PC-3 (cell line): ENCODE measurements at regions not wholly inside any gene's neighbourhood (a gene's known extent, or its start where the extent isn't known, plus 50 kb on each side); places are given as distances from the start of the nearest gene placed in this dataset.

ENCODE experiments used
- ATAC-seq: fragments of 200-7000 bp; cut with Tn5 transposase; 2 replicates; pipeline ENCODE4 v1.9.1; 2020; ENCODE audit warnings: mild to moderate bottlenecking, moderate library complexity
- BruUV-seq: library from RNA; stranded (reverse); fragments of 400-500 nt; replicated peaks from 2 replicates; lab custom pipeline; 2021; lab: Mats Ljungman, UMichigan
- CTCF ChIA-PET: fragments of 300-600 bp; sonication (Branson Sonifier 250); formaldehyde crosslinking; loops from one replicate; lab custom pipeline; 2022; ENCODE audit warnings: antibody characterized with exemption; lab: Charles Lee
- POLR2A ChIA-PET: fragments of 300-600 bp; sonication (Branson Sonifier 250); formaldehyde crosslinking; loops from one replicate; lab custom pipeline; 2022; ENCODE audit warnings: antibody characterized with exemption; ENCODE audit not compliant: unreplicated experiment; lab: Charles Lee
- DNase-seq: peaks from one replicate; pipeline ENCODE4 v3.0.0-alpha.2; 2015
- H2AFZ ChIP-seq: fragments of 300-600 bp; sonication (generic); 2 replicates; pipeline ENCODE4 v1.6.0; 2016; ENCODE audit warnings: antibody characterized with exemption, low read length
- H3F3A ChIP-seq: fragments of 300-600 bp; sonication (generic); one replicate; pipeline ENCODE4 v1.6.0; 2017; ENCODE audit warnings: antibody characterized with exemption, low read length, control low read depth, mild to moderate bottlenecking; ENCODE audit not compliant: unreplicated experiment
- H3K27ac ChIP-seq: fragments of 300-600 bp; sonication (generic); 2 replicates; pipeline ENCODE4 v1.5.1; 2016; ENCODE audit warnings: mild to moderate bottlenecking, low read length
- H3K27me3 ChIP-seq: fragments of 300-600 bp; sonication (generic); 2 replicates; pipeline ENCODE4 v1.6.1; 2016; ENCODE audit warnings: low read length, mixed read lengths
- H3K36me3 ChIP-seq: fragments of 300-600 bp; sonication (generic); 2 replicates; pipeline ENCODE4 v1.6.1; 2016; ENCODE audit warnings: low read depth, mixed run types, low read length, mixed read lengths
- H3K4me1 ChIP-seq: fragments of 300-600 bp; sonication (generic); 2 replicates; pipeline ENCODE4 v1.5.1; 2016; ENCODE audit warnings: low read length; ENCODE audit not compliant: insufficient read depth
- H3K4me2 ChIP-seq: fragments of 300-600 bp; sonication (generic); 2 replicates; pipeline ENCODE4 v1.6.0; 2016; ENCODE audit warnings: low read length
- H3K4me3 ChIP-seq: fragments of 300-600 bp; sonication (generic); 2 replicates; pipeline ENCODE4 v1.5.1; 2016; ENCODE audit warnings: mild to moderate bottlenecking, low read length, mixed read lengths
- H3K79me2 ChIP-seq: fragments of 300-600 bp; sonication (generic); 2 replicates; pipeline ENCODE4 v1.6.1; 2017; ENCODE audit warnings: low read length, mixed read lengths
- H3K9ac ChIP-seq: fragments of 300-600 bp; sonication (generic); 2 replicates; pipeline ENCODE4 v1.6.0; 2016; ENCODE audit warnings: mild to moderate bottlenecking, low read length
- H3K9me2 ChIP-seq: fragments of 300-600 bp; sonication (generic); replicated peaks from 2 replicates; pipeline ENCODE4 v1.6.1; 2016; ENCODE audit warnings: mixed run types, low read length, mixed read lengths
- H3K9me3 ChIP-seq: fragments of 300-600 bp; sonication (generic); 2 replicates; pipeline ENCODE4 v1.6.1; 2016; ENCODE audit warnings: low read length, mixed read lengths
- H4K20me1 ChIP-seq: fragments of 300-600 bp; sonication (generic); 2 replicates; pipeline ENCODE4 v1.6.1; 2016; ENCODE audit warnings: low read length, mixed read lengths
- CTCF ChIP-seq: fragments of 300-600 bp; sonication (generic); conservative IDR thresholded peaks from 2 replicates; pipeline ENCODE4 v1.5.1; 2017; ENCODE audit warnings: antibody characterized with exemption, low read depth, mild to moderate bottlenecking, low read length
- EZH2 ChIP-seq: fragments of 300-600 bp; sonication (generic); IDR thresholded peaks from one replicate; pipeline ENCODE4 v1.6.1; 2017; ENCODE audit warnings: antibody characterized with exemption, mild to moderate bottlenecking, low read length; ENCODE audit not compliant: unreplicated experiment
- EZH2phosphoT487 ChIP-seq: fragments of 300-600 bp; sonication (generic); IDR thresholded peaks from 2 replicates; pipeline ENCODE4 v1.6.1; 2018; ENCODE audit warnings: mild to moderate bottlenecking, antibody characterized with exemption, low read length, borderline replicate concordance
- intact Hi-C: fragments of 100-400 bp; cut with micrococcal nuclease; formaldehyde crosslinking; loops from 2 replicates; pipeline ENCODE4 v1.9.0; 2023

- TF ChIP-seq CTCF (no peak), EZH2phosphoT487 (no peak), EZH2 (no peak)
- intact Hi-C loops, result loop anchor here (5.0 kb wide), 1 partner anchor 251 kb away; no protein-coding TSS in a partner anchor
- Histone ChIP-seq H3K27ac (no peak overlapping the region), H3K36me3 (no peaks in the 10 kb centered on the region), H3K79me2 (no peaks in the 10 kb centered on the region), H2AFZ (no peak overlapping the region), H3K4me1 (peaks cover 7% of the 10 kb centered on the region; the same call in 1 of the 2 replicates), H3K27me3 (no peaks in the 10 kb centered on the region), H4K20me1 (no peaks in the 10 kb centered on the region), H3K9ac (no peak overlapping the region), H3K4me3 (no peak overlapping the region), H3K9me2 (no peaks in the 10 kb centered on the region), H3K4me2 (no peak overlapping the region), H3K9me3 (no peaks in the 10 kb centered on the region), H3F3A (no peaks in the 10 kb centered on the region)
- no peak; the same call in none of the 2 replicates for ATAC-seq
- ChIA-PET CTCF (no interaction called here), POLR2A (no interaction called here)
- peak; percentile 40 for DNase-seq
- BruUV-seq, result no TSS peak
These were observed 243.4 kb upstream of the TBC1D5 start for GRCh38 chr3:17985658-17986347.

GRCh38 chr3:17983106-17983505, 240.7 kb upstream of the TBC1D5 start:
- Histone ChIP-seq H3K4me2 (no peak overlapping the region), H3K27me3 (no peaks in the 10 kb centered on the region), H3F3A (no peaks in the 10 kb centered on the region), H3K9me2 (no peaks in the 10 kb centered on the region), H3K9me3 (no peaks in the 10 kb centered on the region), H3K4me1 (peaks cover 7% of the 10 kb centered on the region; the same call in 1 of the 2 replicates), H4K20me1 (no peaks in the 10 kb centered on the region), H3K9ac (no peak overlapping the region), H3K79me2 (no peaks in the 10 kb centered on the region), H3K27ac (no peak overlapping the region), H3K36me3 (no peaks in the 10 kb centered on the region), H2AFZ (no peak overlapping the region), H3K4me3 (no peak overlapping the region)
- TF ChIP-seq CTCF (no peak), EZH2phosphoT487 (no peak), EZH2 (no peak)
- ChIA-PET POLR2A (no interaction called here), CTCF (no interaction called here)
- no peak for ATAC-seq
- intact Hi-C loops, result loop anchor here (5.0 kb wide), 1 partner anchor 114 kb away; no protein-coding TSS in a partner anchor
- DNase-seq, result no peak
- BruUV-seq, result no TSS peak
